IMR-90 (cell line): ENCODE measurements at regions not wholly inside any gene's neighbourhood (a gene's known extent, or its start where the extent isn't known, plus 50 kb on each side); places are given as distances from the start of the nearest gene placed in this dataset.

Source experiments
- ATAC-seq: fragments of 200-7000 bp; cut with Tn5 transposase; 2 replicates; pipeline ENCODE4 v1.9.1; 2020; ENCODE audit warnings: low read depth, mild to moderate bottlenecking, moderate library complexity
- BruUV-seq: library from RNA; stranded (reverse); fragments of 400-500 nt; replicated peaks from 2 replicates; lab custom pipeline; 2021; lab: Mats Ljungman, UMichigan
- CTCF ChIA-PET: fragments of 300-600 bp; formaldehyde crosslinking; extraction: SDS; loops from one replicate; lab custom pipeline; 2021; ENCODE audit warnings: antibody characterized with exemption; lab: Yijun Ruan, JAX
- POLR2A ChIA-PET: fragments of 300-600 bp; sonication (Branson Sonifier 250); formaldehyde crosslinking; loops from one replicate; lab custom pipeline; 2022; ENCODE audit warnings: antibody characterized with exemption; ENCODE audit not compliant: unreplicated experiment; lab: Charles Lee
- DNase-seq: peaks from one replicate; pipeline ENCODE4 v3.0.0; 2013
- H2AFZ ChIP-seq: replicated peaks from 2 replicates; pipeline ENCODE3; 2013; ENCODE audit warnings: low read length, mild to moderate bottlenecking; ENCODE audit not compliant: poor library complexity
- H2AK5ac ChIP-seq: 2 replicates; pipeline ENCODE4 v1.6.1; 2013; ENCODE audit warnings: low read depth, low read length, inconsistent platforms
- H2AK9ac ChIP-seq: replicated peaks from 2 replicates; pipeline ENCODE3; 2013; ENCODE audit warnings: mild to moderate bottlenecking, low read depth, low read length, moderate library complexity; ENCODE audit not compliant: poor library complexity
- H2BK120ac ChIP-seq: 2 replicates; pipeline ENCODE4 v1.6.1; 2013; ENCODE audit warnings: low read depth, low read length, inconsistent platforms
- H2BK15ac ChIP-seq: 3 replicates; pipeline ENCODE4 v1.6.1; 2013; ENCODE audit warnings: low read depth, low read length, inconsistent platforms
- H2BK20ac ChIP-seq: 2 replicates; pipeline ENCODE4 v1.6.1; 2013; ENCODE audit warnings: low read depth, mild to moderate bottlenecking, inconsistent platforms, low read length, moderate library complexity
- H2BK5ac ChIP-seq: 2 replicates; pipeline ENCODE4 v1.6.1; 2013; ENCODE audit warnings: mild to moderate bottlenecking, low read depth, low read length, inconsistent platforms; ENCODE audit not compliant: poor library complexity, severe bottlenecking
- H3K14ac ChIP-seq: replicated peaks from 2 replicates; pipeline ENCODE4 v1.6.1; 2013; ENCODE audit warnings: low read depth, low read length, inconsistent platforms
- H3K18ac ChIP-seq: 2 replicates; pipeline ENCODE4 v1.6.1; 2013; ENCODE audit warnings: low read depth, low read length, control low read depth
- H3K23ac ChIP-seq: 2 replicates; pipeline ENCODE4 v1.6.1; 2013; ENCODE audit warnings: low read depth, low read length, inconsistent platforms
- H3K27ac ChIP-seq: 2 replicates; pipeline ENCODE4 v1.5.1; 2013; ENCODE audit warnings: mild to moderate bottlenecking, control low read depth, low read length; ENCODE audit not compliant: insufficient read depth
- H3K27me3 ChIP-seq: 2 replicates; pipeline ENCODE4 v1.6.1; 2013; ENCODE audit warnings: low read length; ENCODE audit not compliant: control insufficient read depth, insufficient read depth
- H3K36me3 ChIP-seq: 2 replicates; pipeline ENCODE4 v1.6.1; 2013; ENCODE audit warnings: low read length, mixed read lengths; ENCODE audit not compliant: control insufficient read depth, insufficient read depth
- H3K4ac ChIP-seq: 2 replicates; pipeline ENCODE4 v1.6.1; 2013; ENCODE audit warnings: low read depth, low read length, inconsistent platforms
- H3K4me1 ChIP-seq: 2 replicates; pipeline ENCODE4 v1.6.1; 2013; ENCODE audit warnings: low read length, mixed read lengths; ENCODE audit not compliant: control insufficient read depth, insufficient read depth
- H3K4me2 ChIP-seq: 2 replicates; pipeline ENCODE4 v1.6.1; 2013; ENCODE audit warnings: low read depth, mild to moderate bottlenecking, control low read depth, low read length, moderate library complexity
- H3K4me3 ChIP-seq: 2 replicates; pipeline ENCODE4 v1.5.1; 2013; ENCODE audit warnings: low read depth, mild to moderate bottlenecking, control low read depth, low read length, moderate library complexity; ENCODE audit not compliant: insufficient read depth
- H3K56ac ChIP-seq: 2 replicates; pipeline ENCODE4 v1.6.1; 2013; ENCODE audit warnings: low read length, inconsistent platforms; ENCODE audit not compliant: insufficient read depth; ENCODE audit errors: extremely low read depth
- H3K79me1 ChIP-seq, 2 experiments: 2 replicates each; pipeline ENCODE4 v1.6.1; 2013; ENCODE audit warnings: low read length in 2 of 2, inconsistent platforms in 1 of 2, low read depth in 1 of 2
- H3K9ac ChIP-seq: 2 replicates; pipeline ENCODE4 v1.6.1; 2013; ENCODE audit warnings: low read depth, low read length, control low read depth
- H3K9me1 ChIP-seq: 2 replicates; pipeline ENCODE4 v1.6.1; 2013; ENCODE audit warnings: low read length, inconsistent platforms; ENCODE audit not compliant: insufficient read depth
- H3K9me3 ChIP-seq: 2 replicates; pipeline ENCODE4 v1.6.1; 2013; ENCODE audit warnings: low read length; ENCODE audit not compliant: control insufficient read depth, insufficient read depth
- H4K20me1 ChIP-seq: 2 replicates; pipeline ENCODE4 v1.6.1; 2013; ENCODE audit warnings: low read length, inconsistent platforms; ENCODE audit not compliant: insufficient read depth
- H4K5ac ChIP-seq: 2 replicates; pipeline ENCODE4 v1.6.1; 2013; ENCODE audit warnings: mild to moderate bottlenecking, low read depth, low read length, control low read depth
- H4K8ac ChIP-seq, 2 experiments: 2 replicates each; pipeline ENCODE4 v1.6.1; 2013; ENCODE audit warnings: low read depth in 2 of 2, low read length in 2 of 2, control low read depth in 1 of 2, inconsistent platforms in 1 of 2
- H4K91ac ChIP-seq: 2 replicates; pipeline ENCODE4 v1.6.1; 2013; ENCODE audit warnings: low read depth, low read length, inconsistent platforms; ENCODE audit not compliant: insufficient read depth
- CEBPB ChIP-seq: IDR thresholded peaks from 2 replicates; pipeline ENCODE4 v1.6.1; 2012; ENCODE audit warnings: low read depth, low read length, improper control_type of control experiment
- ELK1 ChIP-seq: fragments of 150-350 bp; IDR thresholded peaks from 2 replicates; pipeline ENCODE4 v1.6.1; 2016; ENCODE audit warnings: low read depth, mild to moderate bottlenecking, low read length, moderate library complexity, borderline replicate concordance
- POLR2A ChIP-seq: IDR thresholded peaks from 2 replicates; pipeline ENCODE4 v1.6.1; 2012; ENCODE audit warnings: mild to moderate bottlenecking, low read depth, low read length
- RAD21 ChIP-seq: IDR thresholded peaks from 2 replicates; pipeline ENCODE4 v1.6.1; 2012; ENCODE audit warnings: low read length, improper control_type of control experiment
- WGBS, 2 experiments: methylation state at CpG; one replicate each; pipeline versions ENCODE4 v1.1.5 to v1.1.7; 2013; ENCODE audit warnings: missing lambda C conversion rate in 2 of 2; ENCODE audit not compliant: insufficient read length in 1 of 2; ENCODE audit errors: extremely low coverage in 2 of 2; 5-methylcytosine and 5-hydroxymethylcytosine counted together
- dilution Hi-C: fragments of 300-500 bp; cut with HindIII; formaldehyde crosslinking; loops from one replicate; pipeline ENCODE4 v1.14.3; 2018; ENCODE audit warnings: low sequenced_read_pairs; ENCODE audit not compliant: unreplicated experiment
- in situ Hi-C: fragments of 300-500 bp; cut with MboI; formaldehyde crosslinking; loops from 3 replicates; pipeline ENCODE4 v1.14.3; 2019; ENCODE audit warnings: low sequenced_read_pairs, inconsistent platforms, mixed read lengths
- intact Hi-C: fragments of 100-400 bp; cut with micrococcal nuclease; formaldehyde crosslinking; loops from 2 replicates; pipeline ENCODE4 v1.10.0; 2022
- TF ChIP-seq, protein P1 (sequence below): conservative IDR thresholded peaks from 2 replicates; pipeline ENCODE4 v1.5.1; 2012; ENCODE audit warnings: mild to moderate bottlenecking, low read depth, low read length, improper control_type of control experiment

DNA sequence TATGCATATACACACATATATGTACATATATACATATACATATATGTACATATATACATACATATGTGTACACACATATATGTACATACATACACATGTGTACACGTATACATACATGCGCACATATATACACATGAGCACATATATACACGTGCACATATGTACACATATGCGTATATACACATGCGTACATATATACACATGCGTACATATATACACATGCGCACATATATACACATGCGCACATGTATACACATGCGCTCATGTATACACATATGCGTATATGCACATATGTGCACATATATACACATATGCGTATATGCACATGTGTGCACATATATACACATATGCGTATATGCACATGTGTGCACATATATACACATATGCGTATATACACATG is 353.0 kb downstream of the EDEM1 start:
- H3K9me1 ChIP-seq = no peaks in the 10 kb centered on the region
- DNase-seq (no peak), ATAC-seq (no peak)
- no peak overlapping the region for H2BK120ac ChIP-seq
- H3K18ac ChIP-seq = no peak overlapping the region
- no peaks in the 10 kb centered on the region for H3K79me1 ChIP-seq
- no peak overlapping the region for H2BK20ac ChIP-seq
- peaks cover 6% of the 10 kb centered on the region for H3K9me3 ChIP-seq
- intact Hi-C loops (no loop called here), in situ Hi-C loops (no loop called here), dilution Hi-C loops (no loop called here)
- no peak overlapping the region for H3K9ac ChIP-seq
- no peak overlapping the region for H3K4me2 ChIP-seq
- no peaks in the 10 kb centered on the region for H3K36me3 ChIP-seq
- no peak overlapping the region for H4K5ac ChIP-seq
- no peak overlapping the region for H3K4me3 ChIP-seq
- H2AFZ ChIP-seq = no peak overlapping the region
- H3K27me3 ChIP-seq = no peaks in the 10 kb centered on the region
- no peak overlapping the region for H3K14ac ChIP-seq
- TF ChIP-seq ELK1 (no peak), POLR2A (no peak), CEBPB (no peak), RAD21 (no peak)
- TF ChIP-seq, protein P1, sequence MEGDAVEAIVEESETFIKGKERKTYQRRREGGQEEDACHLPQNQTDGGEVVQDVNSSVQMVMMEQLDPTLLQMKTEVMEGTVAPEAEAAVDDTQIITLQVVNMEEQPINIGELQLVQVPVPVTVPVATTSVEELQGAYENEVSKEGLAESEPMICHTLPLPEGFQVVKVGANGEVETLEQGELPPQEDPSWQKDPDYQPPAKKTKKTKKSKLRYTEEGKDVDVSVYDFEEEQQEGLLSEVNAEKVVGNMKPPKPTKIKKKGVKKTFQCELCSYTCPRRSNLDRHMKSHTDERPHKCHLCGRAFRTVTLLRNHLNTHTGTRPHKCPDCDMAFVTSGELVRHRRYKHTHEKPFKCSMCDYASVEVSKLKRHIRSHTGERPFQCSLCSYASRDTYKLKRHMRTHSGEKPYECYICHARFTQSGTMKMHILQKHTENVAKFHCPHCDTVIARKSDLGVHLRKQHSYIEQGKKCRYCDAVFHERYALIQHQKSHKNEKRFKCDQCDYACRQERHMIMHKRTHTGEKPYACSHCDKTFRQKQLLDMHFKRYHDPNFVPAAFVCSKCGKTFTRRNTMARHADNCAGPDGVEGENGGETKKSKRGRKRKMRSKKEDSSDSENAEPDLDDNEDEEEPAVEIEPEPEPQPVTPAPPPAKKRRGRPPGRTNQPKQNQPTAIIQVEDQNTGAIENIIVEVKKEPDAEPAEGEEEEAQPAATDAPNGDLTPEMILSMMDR = no peak
- H3K56ac ChIP-seq = no peak overlapping the region
- no peaks in the 10 kb centered on the region for H4K20me1 ChIP-seq
- CTCF ChIA-PET = no interaction called here
- H4K8ac ChIP-seq = no peak overlapping the region
- BruUV-seq = no TSS peak
- H2BK15ac ChIP-seq = no peak overlapping the region
- no peaks in the 10 kb centered on the region for H3K4me1 ChIP-seq
- no peak overlapping the region for H3K27ac ChIP-seq
- no peak overlapping the region for H3K23ac ChIP-seq
- H4K91ac ChIP-seq = no peak overlapping the region
- H2AK5ac ChIP-seq = no peak overlapping the region
- H3K4ac ChIP-seq = no peak overlapping the region
- 95% methylated on average over 7 of the region's 13 CpGs; no CpG with 5 or more reads in 1 of the 2 experiments for WGBS, 2 experiments
- H2AK9ac ChIP-seq = no peak overlapping the region
- H2BK5ac ChIP-seq = no peak overlapping the region
- POLR2A ChIA-PET = no interaction called here
